ENCODE measurements at regions not wholly inside any gene's neighbourhood (a gene's known extent, or its start where the extent isn't known, plus 50 kb on each side); places are given as distances from the start of the nearest gene placed in this dataset.

GRCh38 chr6:133749427-133749826, 139.5 kb upstream of the TCF21 start:
- DNase-seq (ENCODE audit: low read depth in 6 of 9, low spot score in 9 of 9): no peak
- WGBS: 90% methylated on average over 5 of the region's 5 CpGs
- Histone ChIP-seq H3K36me3 (ENCODE audit: control insufficient read depth in 2 of 2, insufficient read depth in 2 of 2, low read length in 1 of 2) (no peaks in the 10 kb centered on the region), H3K9me3 (ENCODE audit: control insufficient read depth in 2 of 2, insufficient read depth in 1 of 2, low read length in 1 of 2) (no peaks in the 10 kb centered on the region), H3K27ac (ENCODE audit: low read depth in 1 of 2, low read length in 1 of 2) (no peak overlapping the region), H3K4me3 (ENCODE audit: low read length in 2 of 2) (no peak overlapping the region), H3K27me3 (ENCODE audit: control insufficient read depth in 2 of 2, insufficient read depth in 1 of 2, low read length in 1 of 2) (no peaks in the 10 kb centered on the region), H3K4me1 (ENCODE audit: control insufficient read depth in 2 of 2, insufficient read depth in 2 of 2, low read length in 2 of 2) (no peaks in the 10 kb centered on the region)

DNA sequence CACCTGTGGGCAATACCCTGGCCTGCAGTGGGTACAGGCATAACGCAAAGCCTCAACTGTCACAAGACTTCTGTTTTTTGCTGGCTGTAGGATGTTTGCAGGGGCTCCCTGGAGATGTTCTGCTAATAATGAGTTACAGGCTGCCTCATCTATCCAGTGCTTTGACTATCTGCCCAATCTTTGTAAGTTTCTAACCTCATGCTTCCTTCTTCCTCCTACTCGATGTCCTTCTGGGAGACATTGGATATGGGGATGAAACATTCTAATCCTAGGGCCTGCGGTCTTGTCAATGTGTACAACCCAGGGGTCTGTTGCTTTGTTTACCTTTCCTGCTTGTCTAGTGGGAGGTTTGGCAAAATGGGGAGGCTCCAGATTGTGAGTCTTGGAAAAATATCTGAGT, 136.8 kb upstream of the TCF21 start:
- WGBS: 87% methylated on average over 3 of the region's 3 CpGs
- no peaks in the 10 kb centered on the region for H3K4me1 ChIP-seq (ENCODE audit: control insufficient read depth in 2 of 2, insufficient read depth in 2 of 2, low read length in 2 of 2)

DNA sequence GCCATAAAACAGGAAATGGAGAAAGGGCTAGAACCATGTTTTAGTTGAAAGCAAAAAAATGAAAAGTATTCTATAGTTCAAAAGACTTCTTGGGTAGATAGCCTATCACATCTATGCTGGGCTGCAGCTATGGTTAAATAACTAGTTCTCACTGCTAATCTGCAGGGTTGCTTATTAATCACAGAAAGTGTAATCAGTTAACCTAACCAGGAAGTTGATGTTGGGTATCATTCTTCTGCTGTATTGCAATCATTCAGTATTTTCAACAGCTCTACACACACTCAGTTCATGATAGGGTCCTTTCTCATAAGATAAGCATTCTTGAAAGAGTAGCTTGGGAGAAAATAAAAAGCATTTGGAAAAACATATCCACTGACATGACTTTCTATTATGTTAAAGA, 135.2 kb upstream of the TCF21 start:
- Histone ChIP-seq H3K36me3 (ENCODE audit: control insufficient read depth in 2 of 2, insufficient read depth in 2 of 2, low read length in 1 of 2) (no peaks in the 10 kb centered on the region), H3K27ac (ENCODE audit: low read depth in 1 of 2, low read length in 1 of 2) (no peak overlapping the region), H3K4me3 (ENCODE audit: low read length in 2 of 2) (no peak overlapping the region), H3K4me1 (ENCODE audit: control insufficient read depth in 2 of 2, insufficient read depth in 2 of 2, low read length in 2 of 2) (no peaks in the 10 kb centered on the region), H3K9me3 (ENCODE audit: control insufficient read depth in 2 of 2, insufficient read depth in 1 of 2, low read length in 1 of 2) (no peaks in the 10 kb centered on the region), H3K27me3 (ENCODE audit: control insufficient read depth in 2 of 2, insufficient read depth in 1 of 2, low read length in 1 of 2) (no peaks in the 10 kb centered on the region)
- DNase-seq (ENCODE audit: low read depth in 6 of 9, low spot score in 9 of 9): no peak

More for the DNA sequence above, 136.8 kb upstream of the TCF21 start:
- Histone ChIP-seq H3K27me3 (ENCODE audit: control insufficient read depth in 2 of 2, insufficient read depth in 1 of 2, low read length in 1 of 2) (no peaks in the 10 kb centered on the region), H3K4me3 (ENCODE audit: low read length in 2 of 2) (no peak overlapping the region), H3K27ac (ENCODE audit: low read depth in 1 of 2, low read length in 1 of 2) (no peak overlapping the region), H3K36me3 (ENCODE audit: control insufficient read depth in 2 of 2, insufficient read depth in 2 of 2, low read length in 1 of 2) (no peaks in the 10 kb centered on the region), H3K9me3 (ENCODE audit: control insufficient read depth in 2 of 2, insufficient read depth in 1 of 2, low read length in 1 of 2) (no peaks in the 10 kb centered on the region)
- DNase-seq (ENCODE audit: low read depth in 6 of 9, low spot score in 9 of 9): no peak

DNA sequence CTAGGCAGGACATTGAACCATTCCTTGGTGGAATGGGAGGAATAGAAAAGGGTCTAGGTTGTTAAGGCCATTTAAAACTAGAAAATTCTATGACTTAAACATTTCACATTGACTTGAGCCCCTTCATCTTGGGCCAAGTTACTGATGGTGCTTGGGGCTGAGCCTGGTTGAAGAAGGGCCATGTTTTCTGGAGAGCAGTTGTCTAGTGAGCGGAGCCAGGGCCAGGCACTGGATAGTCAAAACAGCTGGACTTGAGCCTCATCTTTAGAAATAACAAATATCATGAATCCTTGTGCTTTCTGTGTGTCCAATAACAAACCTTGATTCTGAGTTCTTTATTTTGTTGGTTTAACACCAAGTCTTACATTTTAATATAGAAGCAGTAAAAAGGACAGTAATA, 134.6 kb upstream of the TCF21 start:
- Histone ChIP-seq H3K9me3 (ENCODE audit: control insufficient read depth in 2 of 2, insufficient read depth in 1 of 2, low read length in 1 of 2) (no peaks in the 10 kb centered on the region), H3K27ac (ENCODE audit: low read depth in 1 of 2, low read length in 1 of 2) (no peak overlapping the region), H3K4me3 (ENCODE audit: low read length in 2 of 2) (no peak overlapping the region), H3K27me3 (ENCODE audit: control insufficient read depth in 2 of 2, insufficient read depth in 1 of 2, low read length in 1 of 2) (no peaks in the 10 kb centered on the region), H3K36me3 (ENCODE audit: control insufficient read depth in 2 of 2, insufficient read depth in 2 of 2, low read length in 1 of 2) (no peaks in the 10 kb centered on the region), H3K4me1 (ENCODE audit: control insufficient read depth in 2 of 2, insufficient read depth in 2 of 2, low read length in 2 of 2) (no peaks in the 10 kb centered on the region)
- no peak for DNase-seq (ENCODE audit: low read depth in 6 of 9, low spot score in 9 of 9)
- WGBS: 96% methylated on average over 1 of the region's 1 CpG

GRCh38 chr6:133756078-133756695, 132.7 kb upstream of the TCF21 start:
- WGBS: 80% methylated on average over 3 of the region's 3 CpGs
- Histone ChIP-seq H3K4me1 (ENCODE audit: control insufficient read depth in 2 of 2, insufficient read depth in 2 of 2, low read length in 2 of 2) (no peaks in the 10 kb centered on the region), H3K4me3 (ENCODE audit: low read length in 2 of 2) (no peak overlapping the region)

DNA sequence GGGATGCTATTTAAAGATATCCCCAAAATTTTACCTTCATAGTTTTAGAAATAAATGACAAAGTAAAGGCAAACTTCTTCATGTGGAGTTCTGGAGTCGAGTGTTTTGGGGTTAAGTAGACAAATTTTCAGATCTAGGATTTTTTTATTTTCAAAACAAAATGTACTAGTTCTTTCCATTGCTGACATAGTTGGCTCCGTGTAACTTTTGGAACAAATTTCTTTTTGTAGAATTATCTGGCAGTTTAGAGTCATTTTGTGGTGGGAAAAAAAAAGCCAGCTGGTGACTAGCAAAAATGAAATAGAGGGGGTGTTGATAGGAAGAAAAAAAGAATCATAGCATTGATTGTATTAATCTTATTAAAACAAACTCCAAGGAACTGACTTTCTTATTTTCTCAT, 131.6 kb upstream of the TCF21 start:
- 91% methylated on average over 2 of the region's 2 CpGs for WGBS
- no peak for DNase-seq (ENCODE audit: low read depth in 6 of 9, low spot score in 9 of 9)
- Histone ChIP-seq H3K27me3 (ENCODE audit: control insufficient read depth in 2 of 2, insufficient read depth in 1 of 2, low read length in 1 of 2) (no peaks in the 10 kb centered on the region), H3K27ac (ENCODE audit: low read depth in 1 of 2, low read length in 1 of 2) (no peak overlapping the region), H3K4me1 (ENCODE audit: control insufficient read depth in 2 of 2, insufficient read depth in 2 of 2, low read length in 2 of 2) (no peaks in the 10 kb centered on the region), H3K9me3 (ENCODE audit: control insufficient read depth in 2 of 2, insufficient read depth in 1 of 2, low read length in 1 of 2) (no peaks in the 10 kb centered on the region), H3K4me3 (ENCODE audit: low read length in 2 of 2) (no peak overlapping the region), H3K36me3 (ENCODE audit: control insufficient read depth in 2 of 2, insufficient read depth in 2 of 2, low read length in 1 of 2) (no peaks in the 10 kb centered on the region)

More at GRCh38 chr6:133756078-133756695, 132.7 kb upstream of the TCF21 start:
- Histone ChIP-seq H3K27ac (ENCODE audit: low read depth in 1 of 2, low read length in 1 of 2) (no peak overlapping the region), H3K9me3 (ENCODE audit: control insufficient read depth in 2 of 2, insufficient read depth in 1 of 2, low read length in 1 of 2) (no peaks in the 10 kb centered on the region), H3K27me3 (ENCODE audit: control insufficient read depth in 2 of 2, insufficient read depth in 1 of 2, low read length in 1 of 2) (no peaks in the 10 kb centered on the region), H3K36me3 (ENCODE audit: control insufficient read depth in 2 of 2, insufficient read depth in 2 of 2, low read length in 1 of 2) (no peaks in the 10 kb centered on the region)
- DNase-seq (ENCODE audit: low read depth in 6 of 9, low spot score in 9 of 9): no peak

DNA sequence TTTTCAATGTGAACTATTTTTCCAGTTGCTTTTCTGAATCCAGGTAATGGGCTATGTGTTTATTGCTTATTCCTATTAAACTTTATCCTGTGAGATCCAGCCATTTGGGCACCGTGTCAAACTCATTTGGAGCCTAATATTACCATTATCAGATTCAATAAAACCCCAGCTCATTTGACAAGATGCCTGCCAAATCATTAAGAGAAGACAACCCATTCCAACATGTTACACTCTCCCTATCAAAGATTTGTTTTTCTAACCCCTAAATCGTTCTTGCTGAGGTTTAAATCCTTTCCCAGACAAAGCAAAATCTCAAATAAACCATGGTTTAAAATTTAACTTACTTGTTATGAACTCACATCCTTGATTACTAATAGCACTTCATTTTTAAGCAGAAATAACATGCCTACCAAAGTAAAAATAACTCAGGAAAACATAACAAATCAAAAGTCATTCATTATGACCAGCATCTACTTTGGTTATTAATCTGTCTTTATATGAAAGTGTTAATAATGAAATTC, 130.0 kb upstream of the TCF21 start:
- no peaks in the 10 kb centered on the region for H3K9me3 ChIP-seq (ENCODE audit: control insufficient read depth in 2 of 2, insufficient read depth in 1 of 2, low read length in 1 of 2)
- H3K27me3 ChIP-seq (ENCODE audit: control insufficient read depth in 2 of 2, insufficient read depth in 1 of 2, low read length in 1 of 2): no peaks in the 10 kb centered on the region
- 78% methylated on average over 2 of the region's 2 CpGs for WGBS
- no peak for DNase-seq (ENCODE audit: low read depth in 6 of 9, low spot score in 9 of 9)
- no peak overlapping the region for H3K27ac ChIP-seq (ENCODE audit: low read depth in 1 of 2, low read length in 1 of 2)
- H3K36me3 ChIP-seq (ENCODE audit: control insufficient read depth in 2 of 2, insufficient read depth in 2 of 2, low read length in 1 of 2): no peaks in the 10 kb centered on the region
- no peaks in the 10 kb centered on the region for H3K4me1 ChIP-seq (ENCODE audit: control insufficient read depth in 2 of 2, insufficient read depth in 2 of 2, low read length in 2 of 2)
- no peak overlapping the region for H3K4me3 ChIP-seq (ENCODE audit: low read length in 2 of 2)

- H3K4me3 ChIP-seq (ENCODE audit: low read length in 2 of 2): no peak overlapping the region
- WGBS: 95% methylated on average over 7 of the region's 7 CpGs
- no peak for DNase-seq (ENCODE audit: low read depth in 6 of 9, low spot score in 9 of 9)
These were observed 129.4 kb upstream of the TCF21 start for GRCh38 chr6:133759524-133759923.

DNA sequence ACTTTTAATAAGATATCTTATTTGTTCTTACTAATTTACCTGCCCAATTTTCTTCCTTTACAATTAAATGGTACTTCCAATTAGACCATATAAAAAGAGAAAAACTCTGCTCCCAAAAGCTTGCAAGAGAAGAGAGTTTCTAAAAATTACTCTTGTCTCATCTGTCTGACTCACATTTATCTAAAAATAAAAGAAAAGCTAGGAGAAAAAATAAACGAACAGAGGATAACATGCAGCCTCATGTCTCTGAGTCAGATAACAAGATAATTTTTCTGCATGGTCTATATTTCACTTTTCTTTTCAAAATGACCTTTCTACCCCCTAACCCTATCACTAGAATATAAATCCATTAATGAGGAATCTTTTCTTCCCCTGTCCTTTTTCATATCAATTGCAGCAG, 127.2 kb upstream of the TCF21 start:
- no peaks in the 10 kb centered on the region for H3K9me3 ChIP-seq (ENCODE audit: control insufficient read depth in 2 of 2, insufficient read depth in 1 of 2, low read length in 1 of 2)
- DNase-seq (ENCODE audit: low read depth in 6 of 9, low spot score in 9 of 9): no peak
- H3K27me3 ChIP-seq (ENCODE audit: control insufficient read depth in 2 of 2, insufficient read depth in 1 of 2, low read length in 1 of 2): no peaks in the 10 kb centered on the region
- no peak overlapping the region for H3K27ac ChIP-seq (ENCODE audit: low read depth in 1 of 2, low read length in 1 of 2)
- 73% methylated on average over 1 of the region's 1 CpG for WGBS
- H3K4me3 ChIP-seq (ENCODE audit: low read length in 2 of 2): no peak overlapping the region
- H3K4me1 ChIP-seq (ENCODE audit: control insufficient read depth in 2 of 2, insufficient read depth in 2 of 2, low read length in 2 of 2): no peaks in the 10 kb centered on the region
- no peaks in the 10 kb centered on the region for H3K36me3 ChIP-seq (ENCODE audit: control insufficient read depth in 2 of 2, insufficient read depth in 2 of 2, low read length in 1 of 2)

More at GRCh38 chr6:133759524-133759923, 129.4 kb upstream of the TCF21 start:
- Histone ChIP-seq H3K27ac (ENCODE audit: low read depth in 1 of 2, low read length in 1 of 2) (no peak overlapping the region), H3K4me1 (ENCODE audit: control insufficient read depth in 2 of 2, insufficient read depth in 2 of 2, low read length in 2 of 2) (no peaks in the 10 kb centered on the region), H3K36me3 (ENCODE audit: control insufficient read depth in 2 of 2, insufficient read depth in 2 of 2, low read length in 1 of 2) (no peaks in the 10 kb centered on the region), H3K27me3 (ENCODE audit: control insufficient read depth in 2 of 2, insufficient read depth in 1 of 2, low read length in 1 of 2) (no peaks in the 10 kb centered on the region), H3K9me3 (ENCODE audit: control insufficient read depth in 2 of 2, insufficient read depth in 1 of 2, low read length in 1 of 2) (no peaks in the 10 kb centered on the region)
